HG03095 (cell line): ENCODE measurements at regions not wholly inside any gene's neighbourhood (a gene's known extent, or its start where the extent isn't known, plus 50 kb on each side); places are given as distances from the start of the nearest gene placed in this dataset.
"Not testable (repeated sequence)": the region's sequence is repeated elsewhere in the genome, so short reads cannot be mapped to it uniquely, and the experiment has no call there.

Experiments
- ATAC-seq: cut with Tn5 transposase; IDR thresholded peaks from one replicate; pipeline ENCODE4 v1.9.1; 2021; ENCODE audit warnings: moderate library complexity; ENCODE audit not compliant: unreplicated experiment

DNA sequence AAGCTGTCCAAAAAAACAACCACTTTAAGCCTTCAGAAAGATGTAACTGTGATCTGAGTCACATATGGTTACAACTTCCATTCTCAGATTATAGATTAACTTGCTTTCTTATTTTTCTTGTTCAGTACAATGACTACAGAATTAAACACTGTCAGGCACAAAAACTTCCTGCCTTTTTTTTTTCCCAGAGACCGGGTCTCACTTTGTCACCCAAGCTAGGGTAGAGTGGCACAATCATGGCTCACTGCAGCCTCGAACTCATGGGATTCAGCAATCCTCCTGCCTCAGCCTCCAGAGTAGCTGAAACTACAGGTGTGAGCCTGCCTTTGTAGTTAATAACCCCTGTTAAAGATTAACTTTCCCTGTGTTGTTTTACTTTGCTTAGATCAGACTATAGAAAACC lies 163.2 kb downstream of the AVL9 start:
- peak; percentile 61 for ATAC-seq

DNA sequence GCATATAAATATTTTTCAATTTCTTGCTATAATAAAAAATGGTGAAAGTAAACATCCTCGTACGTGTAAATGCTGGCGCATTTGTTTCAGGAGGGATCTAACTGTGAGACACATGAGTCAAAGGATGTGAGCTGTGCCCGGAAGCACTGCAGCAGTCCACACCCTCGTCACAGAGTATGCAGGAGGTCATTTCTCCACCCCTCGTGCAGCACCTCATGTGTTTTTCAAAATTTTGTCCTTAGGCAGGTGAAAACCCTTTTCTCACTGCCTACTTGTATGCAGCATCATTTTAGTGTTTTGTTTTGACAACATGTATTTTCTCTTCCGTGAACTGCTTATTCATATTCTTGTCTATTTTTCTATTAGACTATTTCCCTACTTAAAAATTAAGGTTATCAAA lies 162.7 kb downstream of the AVL9 start:
- ATAC-seq, result peak; percentile 46

DNA sequence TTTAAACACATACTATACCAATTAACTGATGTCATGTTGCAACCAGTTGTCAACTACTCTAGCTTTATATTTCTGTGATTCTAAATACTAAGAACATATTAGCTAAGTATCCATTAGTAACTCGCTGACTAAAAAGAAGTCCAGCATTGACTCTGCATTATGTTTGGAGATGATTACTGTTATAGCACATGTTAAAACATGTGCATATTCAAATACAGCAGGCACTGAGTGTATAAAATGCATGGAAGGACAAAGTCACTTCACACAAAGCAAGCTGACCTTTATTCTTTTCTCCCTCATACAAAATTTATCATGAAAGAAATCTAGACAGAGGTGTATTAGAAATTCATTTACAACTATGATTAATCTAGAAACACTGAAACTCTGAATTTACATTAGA lies 159.3 kb downstream of the AVL9 start:
- not testable (repeated sequence) for ATAC-seq

DNA sequence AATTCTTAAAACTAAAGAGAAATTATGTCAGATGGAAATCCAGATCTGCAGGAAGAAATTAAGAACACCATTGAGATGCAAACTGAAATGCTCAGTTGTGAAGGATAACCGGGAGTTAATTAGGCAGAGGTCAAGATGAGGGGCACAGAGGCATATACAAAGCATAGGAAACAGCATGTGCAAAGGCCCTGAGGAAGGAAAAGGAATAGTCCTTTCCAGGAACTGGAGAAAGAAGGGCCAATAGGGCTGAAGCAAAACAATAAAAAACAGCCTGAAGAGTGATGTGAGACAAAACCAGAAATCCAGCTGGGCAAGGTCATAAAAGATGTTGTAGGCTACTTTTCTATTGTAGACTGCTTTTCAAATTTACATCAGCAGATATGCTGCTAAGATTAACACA lies 155.1 kb downstream of the AVL9 start:
- ATAC-seq, result not testable (repeated sequence)

DNA sequence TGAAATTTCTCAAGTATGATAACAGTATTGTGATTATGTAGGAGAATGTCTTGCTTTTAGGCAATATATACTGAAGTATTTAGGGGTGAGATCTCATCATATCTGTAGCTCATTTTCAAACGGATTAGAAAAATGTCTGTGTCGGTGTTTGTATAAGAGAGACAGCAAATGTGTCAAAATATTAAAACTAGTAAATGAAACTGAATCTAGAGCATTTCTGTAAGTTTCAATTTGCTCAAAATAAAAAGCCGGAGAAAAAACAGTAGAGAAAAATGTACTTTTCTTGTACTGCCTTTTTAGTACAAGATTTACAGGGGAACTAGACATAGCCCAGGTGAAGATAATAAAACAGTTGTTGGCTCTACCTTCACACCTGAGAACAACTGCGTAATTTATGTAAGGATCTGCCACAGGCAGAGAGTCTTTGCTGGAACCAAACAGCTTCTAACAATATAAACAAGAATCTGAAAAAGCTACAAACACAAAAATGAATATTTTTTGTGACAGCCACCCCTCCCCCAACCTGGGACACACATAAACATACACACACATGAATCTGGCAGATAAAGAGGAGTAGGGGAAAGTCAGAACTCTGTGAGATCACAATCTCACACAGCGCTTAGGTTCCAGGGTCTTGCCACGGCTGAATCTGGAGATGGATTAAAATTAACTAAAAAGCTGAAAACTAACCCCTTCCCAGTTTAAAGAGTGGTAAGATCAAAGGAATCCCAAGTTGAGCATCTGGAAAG lies 153.3 kb downstream of the AVL9 start:
- ATAC-seq, result no peak

DNA sequence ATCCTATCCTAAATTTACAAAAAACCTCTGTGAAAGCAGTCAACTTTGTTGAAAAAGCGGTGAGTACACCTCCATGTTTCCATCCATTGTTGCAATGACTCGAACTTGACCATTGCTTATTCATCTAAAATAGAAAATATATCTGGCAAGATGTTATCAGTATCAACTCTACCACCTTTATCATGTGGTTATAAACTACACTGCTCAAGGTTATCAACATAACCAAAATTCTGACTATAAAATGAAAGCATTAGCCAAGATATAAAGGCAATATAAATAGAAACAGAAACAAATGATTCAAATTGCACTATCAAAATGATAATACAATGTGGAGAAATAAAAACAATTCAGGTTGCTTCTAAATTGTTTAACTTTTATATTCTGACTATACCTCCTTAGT lies 150.0 kb downstream of the AVL9 start:
- not testable (repeated sequence) for ATAC-seq

DNA sequence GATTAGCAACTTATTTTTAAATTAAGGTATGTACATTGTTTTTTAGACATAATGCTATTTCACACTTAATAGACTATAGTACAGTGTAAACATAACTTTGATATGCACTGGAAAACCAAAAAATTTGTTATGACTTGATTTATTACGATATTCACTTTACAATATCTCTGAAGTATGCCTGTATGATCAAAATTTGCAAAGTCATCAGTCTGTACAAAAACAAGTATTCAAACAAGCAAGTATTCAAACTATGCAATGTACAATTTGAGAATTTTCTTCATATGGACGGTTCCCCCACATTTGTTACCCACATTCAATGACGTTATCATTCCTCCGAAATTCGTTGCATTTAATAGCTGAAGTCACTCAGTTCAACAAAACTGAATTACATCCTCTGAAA lies 147.9 kb downstream of the AVL9 start:
- no peak for ATAC-seq

DNA sequence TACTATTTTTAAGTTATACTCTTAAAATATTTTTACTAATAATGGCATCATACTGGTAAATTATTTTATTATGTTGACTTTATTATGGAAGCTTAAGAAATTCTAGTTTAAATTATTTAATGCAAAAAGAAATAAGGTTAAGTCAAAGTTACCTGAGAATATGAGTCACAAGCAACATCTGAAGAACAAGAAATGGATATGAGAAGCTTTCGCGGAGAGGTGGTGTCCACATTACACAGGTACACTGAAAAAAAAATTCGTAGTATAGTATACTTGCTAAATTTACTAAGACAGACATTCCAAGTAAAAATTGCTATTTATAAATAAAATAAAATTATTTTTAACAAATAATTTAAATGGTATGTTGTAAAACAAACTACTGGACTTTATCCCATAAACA lies 143.8 kb downstream of the AVL9 start:
- ATAC-seq, result peak; percentile 23

DNA sequence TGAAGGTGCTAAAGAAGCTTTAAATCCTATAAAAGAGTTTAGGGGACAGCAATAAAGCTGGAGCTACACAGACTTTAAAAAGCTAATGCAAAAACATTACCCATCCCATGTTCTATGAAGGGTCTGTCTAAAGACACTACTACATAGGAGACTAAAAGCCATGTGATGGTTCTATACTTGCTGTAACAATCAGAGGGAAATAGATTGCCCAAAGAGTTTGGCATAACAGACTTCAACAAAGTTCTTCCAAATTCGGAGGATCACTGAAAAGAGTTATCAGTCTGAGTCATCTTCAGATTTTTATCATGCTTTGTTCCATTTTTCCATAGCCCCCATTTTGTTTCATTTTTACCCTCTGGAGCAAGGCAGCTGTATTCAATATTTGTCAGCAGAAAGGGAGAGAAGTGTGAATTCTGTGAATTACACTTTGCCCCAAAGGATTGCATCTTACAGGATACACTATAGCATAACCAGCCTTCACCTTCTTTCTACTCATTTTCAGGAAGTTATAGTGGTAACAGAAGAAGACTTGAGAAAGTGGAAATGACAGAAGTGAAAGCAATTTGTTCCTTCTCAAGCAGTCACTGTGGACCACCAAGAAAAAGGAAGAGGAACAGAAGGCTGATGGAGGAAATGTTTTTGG lies 143.3 kb downstream of the AVL9 start:
- peak; percentile 87 for ATAC-seq
